H1 (cell line): ENCODE measurements at regions not wholly inside any gene's neighbourhood (a gene's known extent, or its start where the extent isn't known, plus 50 kb on each side); places are given as distances from the start of the nearest gene placed in this dataset.

Experiments
- CTCF ChIA-PET: fragments of 300-600 bp; sonication (Branson Sonifier 250); formaldehyde crosslinking; loops from one replicate; lab custom pipeline; 2021; ENCODE audit not compliant: partially characterized antibody; lab: Charles Lee
- POLR2A ChIA-PET: fragments of 300-600 bp; sonication (Branson Sonifier 250); formaldehyde crosslinking; loops from one replicate; lab custom pipeline; 2021; ENCODE audit warnings: inconsistent platforms; ENCODE audit not compliant: partially characterized antibody; lab: Charles Lee
- DNase-seq, 2 experiments: peaks; one replicate each; pipeline versions ENCODE4 v3.0.0 to v3.0.0-alpha.2; 2010 to 2022; ENCODE audit warnings: low spot score in 2 of 2, low read depth in 1 of 2, mixed read lengths in 1 of 2
- FAIRE-seq: peaks from 2 replicates; lab custom pipeline; 2011; peaks lifted over from hg19 to GRCh38; lab: Jason Lieb, UNC
- H2AFZ ChIP-seq: 2 replicates; pipeline ENCODE4 v1.8.1; 2012; ENCODE audit warnings: low read length, inconsistent platforms
- H2AK5ac ChIP-seq: 2 replicates; pipeline ENCODE4 v1.6.1; 2013; ENCODE audit warnings: low read depth, low read length
- H2BK120ac ChIP-seq: replicated peaks from 2 replicates; pipeline ENCODE3; 2013; ENCODE audit warnings: low read depth, low read length, inconsistent platforms
- H2BK12ac ChIP-seq: 2 replicates; pipeline ENCODE4 v1.6.1; 2013; ENCODE audit warnings: low read depth, low read length
- H2BK15ac ChIP-seq: 2 replicates; pipeline ENCODE4 v1.6.1; 2013; ENCODE audit warnings: low read length
- H2BK20ac ChIP-seq: 2 replicates; pipeline ENCODE4 v1.6.1; 2013; ENCODE audit warnings: low read length
- H2BK5ac ChIP-seq: 2 replicates; pipeline ENCODE4 v1.6.1; 2013; ENCODE audit warnings: low read depth, low read length
- H3K14ac ChIP-seq: 2 replicates; pipeline ENCODE4 v1.6.1; 2013; ENCODE audit warnings: inconsistent platforms; ENCODE audit not compliant: insufficient read length
- H3K18ac ChIP-seq: 2 replicates; pipeline ENCODE4 v1.6.1; 2013; ENCODE audit warnings: low read length; ENCODE audit errors: extremely low read depth
- H3K23ac ChIP-seq: 2 replicates; pipeline ENCODE4 v1.6.1; 2013; ENCODE audit warnings: inconsistent platforms; ENCODE audit not compliant: insufficient read length
- H3K23me2 ChIP-seq: 2 replicates; pipeline ENCODE4 v1.6.1; 2013; ENCODE audit warnings: low read depth, low read length
- H3K27ac ChIP-seq: 2 replicates; pipeline ENCODE4 v1.6.1; 2011; ENCODE audit warnings: low read depth, low read length, inconsistent platforms
- H3K27me3 ChIP-seq, 4 experiments: replicated peaks in 1 of 4; 1 replicate in 1 of 4; 2 replicates in 3 of 4; pipeline versions ENCODE4 v1.6.1 to v1.8.1; 2011 to 2013; ENCODE audit warnings: low read length in 3 of 4, mild to moderate bottlenecking in 3 of 4, inconsistent platforms in 2 of 4, mixed read lengths in 2 of 4, moderate library complexity in 1 of 4; ENCODE audit not compliant: control insufficient read depth in 3 of 4, insufficient read depth in 3 of 4; ENCODE audit errors: extremely low read depth in 1 of 4
- H3K36me3 ChIP-seq, 4 experiments: 2 replicates each; pipeline versions ENCODE4 v1.6.1 to v1.8.1; 2011 to 2013; ENCODE audit warnings: mild to moderate bottlenecking in 4 of 4, low read length in 3 of 4, moderate library complexity in 2 of 4, control low read depth in 1 of 4, inconsistent platforms in 1 of 4; ENCODE audit not compliant: insufficient read depth in 4 of 4, control insufficient read depth in 2 of 4
- H3K4ac ChIP-seq: replicated peaks from 2 replicates; pipeline ENCODE3; 2013; ENCODE audit warnings: low read length, low read depth, mixed read lengths, inconsistent platforms; ENCODE audit not compliant: insufficient read length
- H3K4me1 ChIP-seq, 4 experiments: replicated peaks in 1 of 4; 1 replicate in 1 of 4; 2 replicates in 3 of 4; pipeline versions ENCODE4 v1.6.1 to v1.8.1; 2011 to 2013; ENCODE audit warnings: low read length in 3 of 4, inconsistent platforms in 2 of 4, mixed read lengths in 1 of 4; ENCODE audit not compliant: insufficient read depth in 4 of 4, control insufficient read depth in 3 of 4
- H3K4me2 ChIP-seq, 2 experiments: 2 replicates each; pipeline versions ENCODE4 v1.6.1 to v1.8.1; 2011 to 2013; ENCODE audit warnings: low read depth in 2 of 2, low read length in 2 of 2, control low read depth in 1 of 2, inconsistent platforms in 1 of 2, mild to moderate bottlenecking in 1 of 2; ENCODE audit not compliant: insufficient read depth in 1 of 2
- H3K4me3 ChIP-seq, 4 experiments: fragments of 200-600, 300-600 bp in 1 of 4; sonication (generic), shearing (Covaris generic), sonication (Bioruptor Twin) in 1 of 4; 2 replicates each; pipeline versions ENCODE4 v1.5.1 to v1.8.1; 2011 to 2016; ENCODE audit warnings: low read length in 4 of 4, low read depth in 3 of 4, control low read depth in 2 of 4, inconsistent platforms in 2 of 4, mild to moderate bottlenecking in 2 of 4, mixed read lengths in 1 of 4, moderate library complexity in 1 of 4; ENCODE audit not compliant: insufficient read depth in 2 of 4; ENCODE audit errors: extremely low read depth in 1 of 4
- H3K56ac ChIP-seq: replicated peaks from 2 replicates; pipeline ENCODE3; 2013; ENCODE audit warnings: low read depth, mild to moderate bottlenecking, mixed read lengths, low read length, inconsistent platforms; ENCODE audit not compliant: insufficient read length
- H3K79me1 ChIP-seq: 2 replicates; pipeline ENCODE4 v1.6.1; 2013; ENCODE audit warnings: low read depth, low read length, control low read depth
- H3K79me2 ChIP-seq, 2 experiments: 2 replicates each; pipeline versions ENCODE4 v1.6.1 to v1.8.1; 2012 to 2013; ENCODE audit warnings: low read length in 2 of 2, mild to moderate bottlenecking in 2 of 2, inconsistent platforms in 1 of 2; ENCODE audit not compliant: insufficient read depth in 2 of 2, control insufficient read depth in 1 of 2
- H3K9ac ChIP-seq, 4 experiments: replicated peaks in 1 of 4; 1 replicate in 1 of 4; 2 replicates in 3 of 4; pipeline versions ENCODE4 v1.6.1 to v1.8.1; 2011 to 2013; ENCODE audit warnings: low read depth in 3 of 4, low read length in 3 of 4, control low read depth in 2 of 4, mild to moderate bottlenecking in 2 of 4, moderate library complexity in 2 of 4, inconsistent platforms in 1 of 4; ENCODE audit errors: extremely low read depth in 1 of 4
- H3K9me3 ChIP-seq, 2 experiments: 2 replicates each; pipeline versions ENCODE4 v1.6.1 to v1.8.1; 2012 to 2013; ENCODE audit warnings: mild to moderate bottlenecking in 2 of 2, moderate library complexity in 2 of 2, control low read depth in 1 of 2, inconsistent platforms in 1 of 2, low read depth in 1 of 2, low read length in 1 of 2, mixed read lengths in 1 of 2; ENCODE audit not compliant: insufficient read depth in 2 of 2
- H4K20me1 ChIP-seq, 2 experiments: replicated peaks in 1 of 2; 2 replicates each; pipeline versions ENCODE3 to v1.8.1; 2011 to 2013; ENCODE audit warnings: inconsistent platforms in 2 of 2, low read length in 2 of 2, mild to moderate bottlenecking in 1 of 2; ENCODE audit not compliant: insufficient read depth in 2 of 2, control insufficient read depth in 1 of 2
- H4K5ac ChIP-seq: 2 replicates; pipeline ENCODE4 v1.6.1; 2013; ENCODE audit warnings: low read length, low read depth, mixed read lengths, inconsistent platforms; ENCODE audit not compliant: insufficient read length
- H4K8ac ChIP-seq: 2 replicates; pipeline ENCODE4 v1.8.0; 2013; ENCODE audit warnings: mild to moderate bottlenecking, moderate library complexity, low read length, inconsistent platforms; ENCODE audit not compliant: insufficient read depth; ENCODE audit errors: extremely low read depth
- H4K91ac ChIP-seq: replicated peaks from 2 replicates; pipeline ENCODE3; 2013; ENCODE audit warnings: low read length, mixed read lengths, inconsistent platforms; ENCODE audit not compliant: insufficient read length
- CBX8 ChIP-seq: fragments of 300-800, 300-1000 bp; sonication (generic); IDR thresholded peaks from 2 replicates; pipeline ENCODE4 v1.7.1; 2016; ENCODE audit warnings: low read depth, low read length, borderline replicate concordance
- CEBPB ChIP-seq: IDR thresholded peaks from 2 replicates; pipeline ENCODE4 v1.6.1; 2012; ENCODE audit warnings: low read depth, low read length
- EGR1 ChIP-seq: IDR thresholded peaks from 2 replicates; pipeline ENCODE4 v1.6.1; 2011; ENCODE audit warnings: low read depth, low read length, borderline replicate concordance
- EP300 ChIP-seq, 2 experiments: IDR thresholded peaks; 1 replicate in 1 of 2; 2 replicates in 1 of 2; pipeline ENCODE4 v1.6.1; 2011 to 2012; ENCODE audit warnings: low read depth in 2 of 2, low read length in 2 of 2, mild to moderate bottlenecking in 2 of 2, borderline replicate concordance in 1 of 2, inconsistent platforms in 1 of 2, moderate library complexity in 1 of 2
- MAFK ChIP-seq: IDR thresholded peaks from 2 replicates; pipeline ENCODE4 v1.6.1; 2012; ENCODE audit warnings: low read depth, mild to moderate bottlenecking, improper control_type of control experiment, low read length
- NRF1 ChIP-seq: IDR thresholded peaks from 2 replicates; pipeline ENCODE4 v1.6.1; 2011; ENCODE audit warnings: mild to moderate bottlenecking, low read depth, low read length, improper control_type of control experiment
- PHF8 ChIP-seq: fragments of 200-600 bp; sonication (generic); conservative IDR thresholded peaks from 2 replicates; pipeline ENCODE4 v1.7.1; 2012; ENCODE audit warnings: low read depth, mild to moderate bottlenecking, inconsistent platforms, low read length, moderate library complexity
- RBBP5 ChIP-seq: IDR thresholded peaks from 2 replicates; pipeline ENCODE4 v1.7.1; 2012; ENCODE audit warnings: low read depth, mild to moderate bottlenecking, inconsistent platforms, low read length, moderate library complexity, borderline replicate concordance
- RXRA ChIP-seq: IDR thresholded peaks from 2 replicates; pipeline ENCODE4 v1.6.1; 2011; ENCODE audit warnings: low read depth, mild to moderate bottlenecking, low read length, moderate library complexity; ENCODE audit not compliant: insufficient read depth
- SIRT6 ChIP-seq: IDR thresholded peaks from one replicate; pipeline ENCODE4 v1.7.1; 2012; ENCODE audit warnings: low read length, inconsistent platforms
- SP4 ChIP-seq: IDR thresholded peaks from 2 replicates; pipeline ENCODE4 v1.6.1; 2012; ENCODE audit warnings: low read length, inconsistent platforms
- SUZ12 ChIP-seq: fragments of 200-600 bp; sonication (generic); IDR thresholded peaks from 2 replicates; pipeline ENCODE4 v1.6.1; 2012; ENCODE audit warnings: mild to moderate bottlenecking, inconsistent platforms, low read length, moderate library complexity, mixed read lengths
- TAF1 ChIP-seq: IDR thresholded peaks from 2 replicates; pipeline ENCODE4 v1.6.1; 2011; ENCODE audit warnings: mild to moderate bottlenecking, low read depth, low read length
- TAF7 ChIP-seq: optimal IDR thresholded peaks from 2 replicates; pipeline ENCODE3; 2011; ENCODE audit warnings: low read depth, mild to moderate bottlenecking, inconsistent platforms, low read length, moderate library complexity, borderline replicate concordance
- TBP ChIP-seq: IDR thresholded peaks from 2 replicates; pipeline ENCODE4 v1.6.1; 2011; ENCODE audit warnings: low read depth, low read length, improper control_type of control experiment
- WGBS, 2 experiments: shearing (Covaris generic) in 1 of 2; methylation state at CpG; one replicate each; pipeline versions ENCODE4 v1.1.6 to v1.1.7; 2013 to 2015; ENCODE audit warnings: low lambda C conversion rate in 2 of 2, mixed read lengths in 2 of 2, inconsistent platforms in 1 of 2, low coverage in 1 of 2, missing lambda C conversion rate in 1 of 2; ENCODE audit not compliant: insufficient replicate concordance in 2 of 2, insufficient coverage in 1 of 2, insufficient read length in 1 of 2; ENCODE audit errors: extremely low coverage in 1 of 2, missing lambda C conversion rate in 1 of 2; 5-methylcytosine and 5-hydroxymethylcytosine counted together
- TF ChIP-seq, protein P1 (sequence below): IDR thresholded peaks from 2 replicates; pipeline ENCODE4 v1.6.1; 2012; ENCODE audit warnings: inconsistent platforms

DNA sequence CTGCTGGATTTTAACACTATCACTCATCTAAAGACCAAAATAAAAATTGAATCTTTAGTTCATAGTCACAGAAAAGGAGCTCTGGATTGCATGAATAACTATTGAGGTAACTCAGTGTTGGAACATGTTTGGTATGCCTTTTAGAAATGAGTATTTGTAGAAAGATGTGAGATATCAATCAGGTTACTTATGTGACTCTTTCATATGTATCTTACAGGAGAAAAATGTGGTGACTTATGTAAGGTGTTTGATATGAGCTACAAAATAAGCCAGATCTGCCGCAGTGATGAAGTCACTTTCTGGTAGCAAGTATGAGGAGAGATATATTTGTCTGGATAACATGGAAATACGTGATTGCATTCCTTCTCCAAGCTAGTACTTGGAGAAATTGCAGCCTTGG is 1653.3 kb upstream of the PCDH7 start:
- DNase-seq, result no peak
- Histone ChIP-seq H3K27ac (no peak overlapping the region), H2BK20ac (no peak overlapping the region), H4K20me1 (no peaks in the 10 kb centered on the region), H2BK5ac (no peak overlapping the region), H4K8ac (no peak overlapping the region), H2BK15ac (no peak overlapping the region), H4K5ac (no peak overlapping the region), H3K4ac (no peak overlapping the region), H3K9ac (no peak overlapping the region), H3K79me2 (no peaks in the 10 kb centered on the region), H3K79me1 (no peaks in the 10 kb centered on the region), H2AFZ (no peak overlapping the region), H3K23ac (no peak overlapping the region), H2BK12ac (no peak overlapping the region), H3K9me3 (no peaks in the 10 kb centered on the region; a peak in 1 of 4 replicates), H3K14ac (no peak overlapping the region), H3K18ac (no peak overlapping the region), H3K56ac (no peak overlapping the region), H3K4me2 (no peak overlapping the region), H3K4me3 (no peak overlapping the region), H3K36me3 (no peaks in the 10 kb centered on the region), H2AK5ac (no peak overlapping the region), H2BK120ac (no peak overlapping the region), H3K27me3 (no peaks in the 10 kb centered on the region), H3K4me1 (no peaks in the 10 kb centered on the region), H4K91ac (no peak overlapping the region), H3K23me2 (no peaks in the 10 kb centered on the region)
- ChIA-PET CTCF (interaction anchor here (0.6 to 1.5 kb wide), 3 partner anchors 12 to 252 kb away, joined by 3 to 6 read pairs (median 4); no protein-coding TSS in a partner anchor), POLR2A (no interaction called here)
- no peak for FAIRE-seq
- 90% methylated on average over 2 of the region's 2 CpGs; no CpG with 5 or more reads in 1 of the 2 experiments for WGBS, 2 experiments
- TF ChIP-seq EGR1 (no peak), NRF1 (no peak), MAFK (no peak), CEBPB (no peak), TAF7 (no peak), RXRA (no peak), RBBP5 (no peak), PHF8 (no peak), TAF1 (no peak), SP4 (no peak), TBP (no peak), EP300 (IDR thresholded peaks at IDR 0.05; ENCODE audit: borderline replicate concordance in 1 of 2, low read depth in 2 of 2, low read length in 2 of 2) (no peak), SUZ12 (no peak), CBX8 (no peak), SIRT6 (no peak)
- TF ChIP-seq, protein P1, sequence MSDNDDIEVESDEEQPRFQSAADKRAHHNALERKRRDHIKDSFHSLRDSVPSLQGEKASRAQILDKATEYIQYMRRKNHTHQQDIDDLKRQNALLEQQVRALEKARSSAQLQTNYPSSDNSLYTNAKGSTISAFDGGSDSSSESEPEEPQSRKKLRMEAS, result no peak
